Keratinocyte (primary cell): ENCODE measurements at regions not wholly inside any gene's neighbourhood (a gene's known extent, or its start where the extent isn't known, plus 50 kb on each side); places are given as distances from the start of the nearest gene placed in this dataset.

Experiments
- DNase-seq: peaks from one replicate; pipeline ENCODE4 v3.0.0-alpha.2; 2011; ENCODE audit warnings: low read depth, missing footprints, low spot score
- FAIRE-seq: peaks from 2 replicates; lab custom pipeline; 2011; peaks lifted over from hg19 to GRCh38; lab: Jason Lieb, UNC
- H2AFZ ChIP-seq: 2 replicates; pipeline ENCODE4 v1.6.0; 2012; ENCODE audit warnings: low read length, control low read depth, inconsistent platforms; ENCODE audit not compliant: control insufficient read depth
- H3K27ac ChIP-seq: 2 replicates; pipeline ENCODE4 v1.5.1; 2011; ENCODE audit warnings: low read length; ENCODE audit not compliant: control insufficient read depth, insufficient read depth
- H3K27me3 ChIP-seq: 3 replicates; pipeline ENCODE4 v1.6.0; 2011; ENCODE audit warnings: low read length; ENCODE audit not compliant: control insufficient read depth, insufficient read depth; ENCODE audit errors: extremely low read depth
- H3K36me3 ChIP-seq, 2 experiments: 2 replicates in 1 of 2; 3 replicates in 1 of 2; pipeline ENCODE4 v1.5.1; 2011; ENCODE audit warnings: low read length in 2 of 2, mild to moderate bottlenecking in 1 of 2; ENCODE audit not compliant: control insufficient read depth in 2 of 2, insufficient read depth in 2 of 2; ENCODE audit errors: extremely low read depth in 1 of 2
- H3K4me1 ChIP-seq: 3 replicates; pipeline ENCODE4 v1.5.1; 2011; ENCODE audit warnings: low read length; ENCODE audit not compliant: control insufficient read depth, insufficient read depth; ENCODE audit errors: extremely low read depth
- H3K4me2 ChIP-seq: 3 replicates; pipeline ENCODE4 v1.6.0; 2011; ENCODE audit warnings: low read depth, low read length; ENCODE audit not compliant: control insufficient read depth, insufficient read depth; ENCODE audit errors: extremely low read depth
- H3K4me3 ChIP-seq, 3 experiments: fragments of 200-600 bp in 1 of 3; sonication (generic) in 1 of 3; 2 replicates in 2 of 3; 3 replicates in 1 of 3; pipeline ENCODE4 v1.5.1; 2011 to 2016; ENCODE audit warnings: low read length in 3 of 3, mild to moderate bottlenecking in 3 of 3, control low read depth in 2 of 3, inconsistent platforms in 1 of 3, low read depth in 1 of 3, mixed read lengths in 1 of 3, mixed run types in 1 of 3, moderate library complexity in 1 of 3; ENCODE audit not compliant: control insufficient read depth in 2 of 3, insufficient read depth in 2 of 3; ENCODE audit errors: extremely low read depth in 1 of 3
- H3K79me2 ChIP-seq: 2 replicates; pipeline ENCODE4 v1.6.0; 2012; ENCODE audit warnings: low read length; ENCODE audit not compliant: control insufficient read depth, insufficient read depth
- H3K9ac ChIP-seq: 3 replicates; pipeline ENCODE4 v1.6.0; 2011; ENCODE audit warnings: low read length; ENCODE audit not compliant: control insufficient read depth, insufficient read depth; ENCODE audit errors: extremely low read depth
- H3K9me1 ChIP-seq: 3 replicates; pipeline ENCODE4 v1.6.0; 2011; ENCODE audit warnings: low read length; ENCODE audit not compliant: control insufficient read depth, insufficient read depth; ENCODE audit errors: extremely low read depth
- H3K9me3 ChIP-seq: 2 replicates; pipeline ENCODE4 v1.5.1; 2012; ENCODE audit warnings: low read depth, low read length; ENCODE audit not compliant: control insufficient read depth
- H4K20me1 ChIP-seq: 3 replicates; pipeline ENCODE4 v1.6.0; 2011; ENCODE audit warnings: low read length; ENCODE audit not compliant: control insufficient read depth, insufficient read depth; ENCODE audit errors: extremely low read depth
- CTCF ChIP-seq, 3 experiments: IDR thresholded peaks in 1 of 3; conservative IDR thresholded peaks in 1 of 3; optimal IDR thresholded peaks in 1 of 3; 2 replicates in 2 of 3; 3 replicates in 1 of 3; pipeline versions ENCODE3 to v1.5.1; 2011; ENCODE audit warnings: low read length in 3 of 3, mild to moderate bottlenecking in 3 of 3, moderate library complexity in 2 of 3, control low read depth in 1 of 3, inconsistent platforms in 1 of 3; ENCODE audit not compliant: insufficient read depth in 2 of 3; ENCODE audit errors: extremely low read depth in 1 of 3
- EZH2 ChIP-seq: IDR thresholded peaks from one replicate; pipeline ENCODE4 v1.6.1; 2012; ENCODE audit warnings: inconsistent platforms, mild to moderate bottlenecking, low read length, moderate library complexity
- dilution Hi-C: fragments of 300-500 bp; cut with MboI; formaldehyde crosslinking; loops from one replicate; pipeline ENCODE4 v1.7.0; 2020; ENCODE audit warnings: low sequenced_read_pairs; ENCODE audit not compliant: extremely low pct_ligation_motif_present

- Histone ChIP-seq H3K36me3 (no peaks in the 10 kb centered on the region), H3K79me2 (no peaks in the 10 kb centered on the region), H4K20me1 (no peaks in the 10 kb centered on the region), H3K9me1 (no peaks in the 10 kb centered on the region), H3K4me1 (no peaks in the 10 kb centered on the region), H3K9me3 (peaks cover 6% of the 10 kb centered on the region), H3K4me3 (no peak overlapping the region), H3K27ac (no peak overlapping the region), H3K4me2 (no peak overlapping the region), H2AFZ (no peak overlapping the region), H3K27me3 (no peaks in the 10 kb centered on the region), H3K9ac (no peak overlapping the region)
- TF ChIP-seq CTCF (optimal IDR thresholded peaks at IDR 0.05 in 1 of 3, IDR thresholded peaks at IDR 0.05 in 1 of 3, conservative IDR thresholded peaks at IDR 0.05 in 1 of 3; ENCODE audit: extremely low read depth in 1 of 3, insufficient read depth in 2 of 3, low read length in 3 of 3) (no peak), EZH2 (no peak)
- DNase-seq (no peak), FAIRE-seq (no peak)
- dilution Hi-C loops = no loop called here
Measured at GRCh38 chr2:3966470-3966869, 263.1 kb downstream of the DCDC2C start.

- TF ChIP-seq EZH2 (no peak), CTCF (optimal IDR thresholded peaks at IDR 0.05 in 1 of 3, IDR thresholded peaks at IDR 0.05 in 1 of 3, conservative IDR thresholded peaks at IDR 0.05 in 1 of 3; ENCODE audit: extremely low read depth in 1 of 3, insufficient read depth in 2 of 3, low read length in 3 of 3) (no peak)
- FAIRE-seq (no peak), DNase-seq (no peak)
- dilution Hi-C loops = no loop called here
- Histone ChIP-seq H3K9ac (no peak overlapping the region), H3K79me2 (no peaks in the 10 kb centered on the region), H3K27me3 (no peaks in the 10 kb centered on the region), H3K36me3 (no peaks in the 10 kb centered on the region), H3K9me3 (peaks cover 18% of the 10 kb centered on the region), H3K9me1 (no peaks in the 10 kb centered on the region), H4K20me1 (no peaks in the 10 kb centered on the region), H3K4me2 (no peak overlapping the region), H3K4me1 (no peaks in the 10 kb centered on the region), H2AFZ (no peak overlapping the region), H3K4me3 (no peak overlapping the region), H3K27ac (no peak overlapping the region)
Measured at GRCh38 chr2:3968736-3969135, 265.4 kb downstream of the DCDC2C start.
